Neural cell (in vitro differentiated cells): ENCODE measurements at regions not wholly inside any gene's neighbourhood (a gene's known extent, or its start where the extent isn't known, plus 50 kb on each side); places are given as distances from the start of the nearest gene placed in this dataset.

ENCODE experiments used
- CTCF ChIP-seq: fragments of 450-650 bp; IDR thresholded peaks from 2 replicates; pipeline ENCODE4 v1.5.1; 2014; ENCODE audit warnings: antibody characterized with exemption, mild to moderate bottlenecking, moderate library complexity; ENCODE audit not compliant: poor library complexity, severe bottlenecking
- EP300 ChIP-seq: fragments of 450-650 bp; conservative IDR thresholded peaks from 2 replicates; pipeline ENCODE4 v1.6.1; 2014; ENCODE audit warnings: antibody characterized with exemption, mild to moderate bottlenecking, moderate library complexity; ENCODE audit not compliant: poor library complexity, severe bottlenecking
- EZH2 ChIP-seq: fragments of 200-600, 300-800 bp; shearing (Covaris generic), sonication (generic); IDR thresholded peaks from 2 replicates; pipeline ENCODE4 v1.6.1; 2014; ENCODE audit warnings: antibody characterized with exemption, low read length, borderline replicate concordance, mild to moderate bottlenecking; ENCODE audit not compliant: insufficient read depth, poor library complexity, severe bottlenecking
- RAD21 ChIP-seq: fragments of 450-650 bp; conservative IDR thresholded peaks from 2 replicates; pipeline ENCODE4 v1.6.1; 2014; ENCODE audit warnings: antibody characterized with exemption, mild to moderate bottlenecking, moderate library complexity
- TAF1 ChIP-seq: IDR thresholded peaks from 2 replicates; pipeline ENCODE4 v1.6.1; 2012; ENCODE audit warnings: low read depth

- TF ChIP-seq CTCF (no peak), TAF1 (no peak), RAD21 (no peak), EZH2 (no peak), EP300 (no peak)
Observed at GRCh38 chr6:78363688-78364087, 503.7 kb upstream of the IRAK1BP1 start.
